ENCODE measurements at regions not wholly inside any gene's neighbourhood (a gene's known extent, or its start where the extent isn't known, plus 50 kb on each side); places are given as distances from the start of the nearest gene placed in this dataset.
"Not testable (repeated sequence)": the region's sequence is repeated elsewhere in the genome, so short reads cannot be mapped to it uniquely, and the experiment has no call there.

GRCh38 chr10:90975096-90975495 is 54.2 kb upstream of the ANKRD1 start:
- no peak for DNase-seq

DNA sequence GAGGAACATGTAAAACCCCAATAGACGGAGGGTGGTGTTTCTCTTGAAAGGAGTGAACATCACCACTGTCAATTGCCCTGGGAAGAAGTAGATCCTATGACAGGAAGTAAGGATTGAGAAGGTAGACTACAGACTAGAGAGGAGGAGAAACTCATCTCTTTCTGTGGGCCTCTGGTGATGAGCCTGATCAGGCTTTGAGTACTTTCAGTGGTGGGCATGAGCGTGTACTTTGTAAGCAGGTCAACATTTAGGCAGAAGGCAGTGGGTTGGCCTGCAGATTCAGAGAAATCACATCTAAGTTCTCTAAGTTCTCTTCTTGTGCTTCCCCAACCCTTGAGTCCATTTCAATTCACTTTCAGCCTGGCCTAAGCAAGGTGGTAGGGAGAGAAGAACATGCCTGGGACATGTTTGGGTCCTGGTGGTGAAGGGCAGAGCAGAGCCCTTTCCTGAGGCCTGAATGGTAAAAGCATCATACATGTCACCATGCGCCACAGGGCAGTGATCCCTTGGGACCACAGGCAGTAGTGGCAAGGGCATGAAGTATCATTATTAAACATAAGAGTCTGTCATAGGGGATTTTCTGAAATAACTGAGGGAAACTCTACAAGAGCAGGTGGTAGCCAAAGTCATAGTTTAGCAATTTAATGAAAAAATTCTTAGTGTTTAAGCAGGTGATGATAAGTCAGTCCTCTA is 56.4 kb upstream of the ANKRD1 start:
- no peak for DNase-seq

DNA sequence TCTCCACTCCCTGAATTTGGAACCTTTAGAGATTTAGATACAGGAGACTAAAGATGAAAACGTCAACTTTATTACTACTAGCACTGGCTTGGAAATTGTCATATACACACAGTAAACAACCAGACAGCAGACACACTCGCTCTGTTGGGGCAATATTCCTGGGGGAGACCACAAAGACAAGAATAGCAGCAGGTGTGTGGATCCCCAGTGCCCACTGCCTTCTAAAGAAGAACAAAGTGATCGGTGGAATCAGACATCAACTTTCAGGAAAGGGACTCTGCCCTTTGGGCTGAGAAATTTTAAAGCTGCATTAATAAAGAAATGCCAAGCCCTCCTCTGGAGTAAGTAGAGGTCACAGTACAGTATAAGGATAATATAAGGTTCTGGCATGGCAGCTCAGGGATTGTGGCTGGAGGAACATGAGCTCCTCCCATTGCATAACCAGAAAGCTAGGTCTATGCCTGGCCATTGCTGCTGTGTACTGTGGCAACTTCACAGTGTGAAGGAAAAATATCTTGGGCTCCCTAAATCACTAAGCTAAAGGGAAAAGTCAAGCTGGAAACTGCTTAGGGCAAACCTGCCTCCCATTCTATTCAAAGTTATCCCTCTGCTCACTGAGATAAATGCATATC is 57.1 kb upstream of the ANKRD1 start:
- no peak for DNase-seq

DNA sequence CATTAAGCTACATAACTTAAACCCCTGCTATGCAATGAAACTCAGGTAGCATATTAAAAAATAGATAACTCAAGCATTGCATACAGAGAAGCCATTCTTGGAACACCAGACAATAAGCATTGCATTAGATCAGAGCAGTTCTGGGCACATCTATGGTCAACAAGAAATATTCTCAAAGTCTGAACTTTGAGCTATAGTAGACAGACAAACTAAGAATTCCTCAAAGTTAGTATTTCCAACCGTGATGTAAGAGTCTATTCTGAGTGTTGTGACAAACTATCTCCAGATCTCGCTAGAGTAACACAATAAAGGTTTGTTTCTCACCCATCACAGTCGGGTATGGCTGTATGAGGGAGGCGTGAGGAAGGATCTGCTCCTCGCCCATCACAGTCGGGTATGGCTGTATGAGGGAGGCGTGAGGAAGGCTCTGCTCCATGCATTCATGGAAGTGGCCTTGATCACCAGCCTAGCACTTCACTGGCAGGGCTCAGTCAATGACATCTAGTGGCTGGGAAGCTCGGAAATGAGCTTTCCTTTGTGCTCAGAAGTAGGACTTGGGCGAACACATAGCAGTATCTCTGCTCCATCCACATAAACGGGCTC is 61.6 kb upstream of the ANKRD1 start:
- DNase-seq, result no peak

- DNase-seq, result no peak
Observed at GRCh38 chr10:90983914-90984549, 63.1 kb upstream of the ANKRD1 start.

DNA sequence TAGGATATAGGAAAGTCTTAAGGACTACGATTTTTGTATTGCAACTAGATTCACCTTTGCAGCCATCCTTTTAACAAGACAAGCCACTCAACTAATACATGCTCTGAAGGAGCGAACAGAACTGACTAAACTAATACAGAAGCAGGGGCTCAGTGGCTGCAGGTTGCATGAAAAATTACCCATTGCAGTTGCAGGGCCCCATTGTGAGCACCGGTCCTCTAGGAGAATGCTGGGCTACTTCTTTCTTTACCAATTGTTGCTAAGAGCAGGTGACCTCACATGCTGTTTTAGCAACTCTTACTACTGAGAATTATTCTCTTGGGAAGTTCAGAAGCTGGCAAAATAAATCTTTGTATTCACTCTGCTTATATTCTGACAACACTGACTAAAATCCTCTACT is 64.0 kb upstream of the ANKRD1 start:
- no peak for DNase-seq

DNA sequence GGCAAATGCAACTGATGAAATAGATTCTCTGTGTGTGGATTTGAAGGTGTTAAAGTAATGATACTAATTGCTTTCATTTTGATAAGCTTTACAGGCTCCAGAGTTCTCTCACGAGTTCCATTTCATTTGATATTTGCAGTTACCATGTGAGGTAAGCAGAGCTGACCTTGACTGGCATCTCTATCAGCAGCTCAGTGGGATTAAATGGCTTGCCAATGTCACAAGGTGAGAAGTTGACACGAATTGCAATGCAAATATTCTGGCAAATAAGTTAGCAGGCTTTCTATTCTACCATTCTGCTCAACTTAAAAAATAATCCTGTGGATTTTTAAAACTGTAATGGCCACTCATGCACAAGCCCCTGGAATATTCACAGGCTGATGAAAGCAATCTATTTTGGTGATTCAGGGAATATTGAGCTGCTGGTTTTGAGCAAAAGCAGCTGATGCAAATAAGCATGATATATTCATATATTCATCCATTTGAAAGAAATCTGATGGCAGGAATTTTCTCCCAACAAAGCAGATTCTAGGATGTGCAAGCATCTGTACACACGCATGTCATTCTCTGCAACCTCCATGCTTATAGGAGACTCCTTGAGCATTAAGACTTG is 64.5 kb upstream of the ANKRD1 start:
- DNase-seq, result no peak

- DNase-seq, result no peak
Observed at GRCh38 chr10:90986136-90986760, 65.4 kb upstream of the ANKRD1 start.

- DNase-seq, result no peak
Observed at GRCh38 chr10:90986870-90987269, 66.0 kb upstream of the ANKRD1 start.

GRCh38 chr10:90987383-90987782 is 66.5 kb upstream of the ANKRD1 start:
- DNase-seq, result no peak

- DNase-seq, result no peak
Observed at GRCh38 chr10:90988024-90988423, 67.1 kb upstream of the ANKRD1 start.

GRCh38 chr10:90988802-90989201 is 67.9 kb upstream of the ANKRD1 start:
- no peak for DNase-seq

GRCh38 chr10:90989378-90989777 is 68.5 kb upstream of the ANKRD1 start:
- DNase-seq, result no peak

- no peak for DNase-seq
Observed at GRCh38 chr10:90992462-90992861, 71.6 kb upstream of the ANKRD1 start.

DNA sequence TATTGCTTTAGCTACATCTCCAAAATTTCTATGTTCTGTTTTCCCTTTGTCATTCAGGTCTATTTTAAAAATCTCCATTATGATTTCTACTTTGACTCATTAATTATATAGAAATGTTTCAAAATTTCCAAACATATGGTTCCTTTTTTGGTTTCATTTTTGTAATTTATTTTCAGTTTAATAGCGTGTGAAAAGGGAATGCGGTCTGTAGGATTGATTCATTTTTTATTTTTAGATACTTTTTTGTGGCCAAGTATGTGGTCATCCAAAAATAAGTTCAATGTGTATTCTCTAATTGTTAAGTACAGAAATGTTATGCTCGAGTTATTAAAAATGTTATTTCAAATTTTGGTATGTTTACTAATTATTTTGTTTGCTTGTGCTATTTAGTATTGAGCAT is 72.5 kb upstream of the ANKRD1 start:
- no peak for DNase-seq

DNA sequence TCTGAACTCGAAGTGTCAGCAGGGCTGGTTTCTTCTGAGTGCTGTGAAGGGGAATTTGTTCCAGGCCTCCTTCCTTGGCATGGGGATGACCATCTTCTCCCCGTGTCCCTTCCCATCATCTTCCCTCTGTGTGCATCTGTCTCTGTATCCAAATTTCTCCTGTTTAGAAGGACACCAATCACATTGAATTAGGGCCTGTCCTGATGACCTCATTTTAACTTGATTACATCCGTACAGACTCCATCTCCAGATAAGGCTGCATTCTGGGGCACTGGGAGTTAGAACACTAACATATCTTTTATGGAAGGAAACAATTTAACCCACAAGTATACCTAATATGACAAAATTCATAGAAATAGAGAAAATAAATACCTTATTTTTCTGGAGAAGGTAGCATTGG is 76.8 kb upstream of the ANKRD1 start:
- DNase-seq, result no peak

GRCh38 chr10:90998733-90999511 is 78.0 kb upstream of the ANKRD1 start:
- no peak for DNase-seq

GRCh38 chr10:90999512-91000172 is 78.8 kb upstream of the ANKRD1 start:
- DNase-seq, result no peak

- no peak for DNase-seq
Observed at GRCh38 chr10:91000470-91000869, 79.6 kb upstream of the ANKRD1 start.

GRCh38 chr10:91000985-91001384 is 80.1 kb upstream of the ANKRD1 start:
- no peak for DNase-seq

DNA sequence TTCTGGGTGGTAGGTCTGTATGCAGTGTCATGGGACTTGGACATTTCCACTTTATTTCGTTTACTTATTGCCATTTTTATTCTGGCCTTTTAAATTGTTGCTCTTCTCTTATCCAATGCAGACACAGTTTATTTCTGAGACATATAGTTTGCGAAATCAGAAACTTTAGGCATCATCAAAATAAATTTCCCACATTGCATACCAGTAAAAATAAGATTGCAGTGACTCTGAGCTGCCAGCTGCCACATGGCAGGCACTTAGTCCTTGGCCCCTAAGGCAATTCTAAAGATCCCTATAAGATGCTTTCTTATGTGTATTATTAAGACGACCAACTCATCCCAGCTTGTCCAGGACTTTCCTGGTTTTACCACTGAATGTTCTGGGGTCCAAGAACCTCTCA is 81.8 kb upstream of the ANKRD1 start:
- DNase-seq, result no peak

DNA sequence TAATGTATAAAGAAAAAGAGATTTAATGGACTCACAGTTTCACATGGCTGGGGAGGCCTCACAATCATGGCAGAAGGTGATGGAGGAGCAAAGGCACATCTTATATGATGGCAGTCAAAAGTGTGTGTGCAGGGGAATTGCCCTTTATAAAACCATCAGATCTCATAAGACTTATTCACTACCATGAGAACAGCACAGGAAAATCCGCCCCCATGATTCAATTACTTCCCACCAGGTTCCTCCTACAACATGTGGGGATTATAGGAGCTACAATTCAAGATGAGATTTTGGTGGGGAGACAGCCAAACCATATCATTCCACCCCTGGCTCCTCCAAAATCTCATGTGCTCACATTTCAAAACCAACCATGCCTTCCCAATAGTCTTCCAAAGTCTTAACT is 82.5 kb upstream of the ANKRD1 start:
- not testable (repeated sequence) for DNase-seq
